ENCODE measurements at regions not wholly inside any gene's neighbourhood (a gene's known extent, or its start where the extent isn't known, plus 50 kb on each side); places are given as distances from the start of the nearest gene placed in this dataset.

GRCh38 chr4:62871078-62871477, 1538.2 kb downstream of the TECRL start:
- intact Hi-C loops (cut with DNase I; ENCODE audit: low total_unique reads), result no loop called here
- TF ChIP-seq CTCF (IDR thresholded peaks at IDR 0.05), result no peak
- no peak for TF ChIP-seq POLR2A (IDR thresholded peaks at IDR 0.05)
- TF ChIP-seq POLR2AphosphoS5 (IDR thresholded peaks at IDR 0.05), result no peak

GRCh38 chr4:62870451-62870850, 1538.8 kb downstream of the TECRL start:
- Histone ChIP-seq H3K9me3 (no peaks in the 10 kb centered on the region), H3K4me3 (no peak overlapping the region), H3K36me3 (no peaks in the 10 kb centered on the region), H3K27me3 (no peaks in the 10 kb centered on the region), H3K4me1 (no peaks in the 10 kb centered on the region), H3K27ac (no peak overlapping the region)
- no peak for DNase-seq (ENCODE audit: low spot score in 2 of 2)
- intact Hi-C loops (cut with DNase I; ENCODE audit: low total_unique reads), result no loop called here
- TF ChIP-seq POLR2AphosphoS5 (IDR thresholded peaks at IDR 0.05) (no peak), CTCF (IDR thresholded peaks at IDR 0.05) (no peak), POLR2A (IDR thresholded peaks at IDR 0.05) (no peak)

More at GRCh38 chr4:62871078-62871477, 1538.2 kb downstream of the TECRL start:
- DNase-seq (ENCODE audit: low spot score in 2 of 2), result no peak
- H3K9me3 ChIP-seq, result no peaks in the 10 kb centered on the region
- H3K27ac ChIP-seq, result no peak overlapping the region
- no peak overlapping the region for H3K4me3 ChIP-seq
- H3K4me1 ChIP-seq, result no peaks in the 10 kb centered on the region
- no peaks in the 10 kb centered on the region for H3K36me3 ChIP-seq
- H3K27me3 ChIP-seq, result no peaks in the 10 kb centered on the region

GRCh38 chr4:62865261-62865660, 1544.0 kb downstream of the TECRL start:
- H3K4me3 ChIP-seq, result no peak overlapping the region
- no peaks in the 10 kb centered on the region for H3K27me3 ChIP-seq
- TF ChIP-seq CTCF (IDR thresholded peaks at IDR 0.05) (no peak), POLR2A (IDR thresholded peaks at IDR 0.05) (no peak), POLR2AphosphoS5 (IDR thresholded peaks at IDR 0.05) (no peak)
- H3K9me3 ChIP-seq, result no peaks in the 10 kb centered on the region
- no peak overlapping the region for H3K27ac ChIP-seq
- intact Hi-C loops (cut with DNase I; ENCODE audit: low total_unique reads), result no loop called here
- H3K36me3 ChIP-seq, result no peaks in the 10 kb centered on the region
- no peaks in the 10 kb centered on the region for H3K4me1 ChIP-seq
- no peak for DNase-seq (ENCODE audit: low spot score in 2 of 2)

- intact Hi-C loops (cut with DNase I; ENCODE audit: low total_unique reads), result no loop called here
- DNase-seq (ENCODE audit: low spot score in 2 of 2), result no peak
- H3K4me1 ChIP-seq, result no peaks in the 10 kb centered on the region
- TF ChIP-seq POLR2A (IDR thresholded peaks at IDR 0.05), result no peak
- TF ChIP-seq CTCF (IDR thresholded peaks at IDR 0.05), result no peak
- TF ChIP-seq POLR2AphosphoS5 (IDR thresholded peaks at IDR 0.05), result no peak
- no peak overlapping the region for H3K4me3 ChIP-seq
- H3K27ac ChIP-seq, result no peak overlapping the region
- no peaks in the 10 kb centered on the region for H3K36me3 ChIP-seq
- H3K9me3 ChIP-seq, result no peaks in the 10 kb centered on the region
- H3K27me3 ChIP-seq, result no peaks in the 10 kb centered on the region
Measured at GRCh38 chr4:62849696-62850095, 1559.6 kb downstream of the TECRL start.

GRCh38 chr4:62835631-62836030, 1573.6 kb downstream of the TECRL start:
- no peak overlapping the region for H3K27ac ChIP-seq
- no peak for DNase-seq (ENCODE audit: low spot score in 2 of 2)
- intact Hi-C loops (cut with DNase I; ENCODE audit: low total_unique reads), result no loop called here
- no peak for TF ChIP-seq POLR2A (IDR thresholded peaks at IDR 0.05)
- no peak for TF ChIP-seq POLR2AphosphoS5 (IDR thresholded peaks at IDR 0.05)
- no peak for TF ChIP-seq CTCF (IDR thresholded peaks at IDR 0.05)
- no peak overlapping the region for H3K4me3 ChIP-seq
- H3K4me1 ChIP-seq, result no peaks in the 10 kb centered on the region
- no peaks in the 10 kb centered on the region for H3K9me3 ChIP-seq
- H3K27me3 ChIP-seq, result no peaks in the 10 kb centered on the region
- no peaks in the 10 kb centered on the region for H3K36me3 ChIP-seq
